GM11168 (cell line): ENCODE measurements at regions not wholly inside any gene's neighbourhood (a gene's known extent, or its start where the extent isn't known, plus 50 kb on each side); places are given as distances from the start of the nearest gene placed in this dataset.

Source experiments
- in situ Hi-C: fragments of 300-500 bp; cut with MboI; formaldehyde crosslinking; loops from one replicate; pipeline ENCODE4 v1.12.0; 2022; ENCODE audit warnings: low sequenced_read_pairs; ENCODE audit not compliant: unreplicated experiment

- in situ Hi-C loops = no loop called here
Observed at GRCh38 chr17:65446838-65447526, 114.5 kb downstream of the AXIN2 start.

GRCh38 chr17:65446043-65446442 is 115.4 kb downstream of the AXIN2 start:
- in situ Hi-C loops = no loop called here

DNA sequence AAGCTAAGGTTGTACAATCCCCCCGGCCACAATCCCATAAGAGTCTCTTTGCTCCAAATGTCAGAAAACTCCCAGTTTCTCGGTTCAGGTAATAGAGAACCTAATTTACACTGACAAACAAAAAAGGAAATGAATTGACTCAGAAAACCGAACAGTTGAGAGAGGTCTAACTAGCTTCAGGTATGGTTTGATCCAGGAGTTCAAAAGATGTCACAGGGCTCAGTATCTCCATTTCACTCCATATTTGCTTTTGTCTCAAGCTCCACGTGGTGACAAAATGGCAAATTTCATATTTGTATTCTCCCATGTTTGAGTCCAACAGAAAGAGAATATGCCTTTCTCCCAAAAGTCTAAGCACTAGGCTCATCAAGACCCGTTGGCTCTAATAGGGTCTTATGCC is 117.4 kb downstream of the AXIN2 start:
- in situ Hi-C loops = no loop called here

DNA sequence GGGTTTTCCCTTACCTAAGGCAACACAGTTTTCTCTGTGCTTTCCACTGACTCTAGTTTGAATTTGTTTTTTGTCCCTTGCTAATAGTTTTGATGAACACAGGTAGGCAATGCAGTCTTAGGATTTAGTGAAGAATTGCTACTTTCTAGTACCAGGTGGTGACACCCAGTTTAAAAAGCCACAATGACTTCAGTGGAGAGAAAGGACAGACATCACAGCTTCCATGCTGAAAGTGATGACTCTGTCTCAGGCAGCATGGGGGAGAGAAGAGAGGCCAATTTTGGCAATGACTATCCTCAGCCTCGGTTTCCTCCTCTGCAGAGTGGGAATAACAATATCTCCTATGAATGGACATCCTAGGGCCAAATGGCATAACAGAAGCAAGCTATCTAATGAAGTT is 118.8 kb downstream of the AXIN2 start:
- in situ Hi-C loops = no loop called here

DNA sequence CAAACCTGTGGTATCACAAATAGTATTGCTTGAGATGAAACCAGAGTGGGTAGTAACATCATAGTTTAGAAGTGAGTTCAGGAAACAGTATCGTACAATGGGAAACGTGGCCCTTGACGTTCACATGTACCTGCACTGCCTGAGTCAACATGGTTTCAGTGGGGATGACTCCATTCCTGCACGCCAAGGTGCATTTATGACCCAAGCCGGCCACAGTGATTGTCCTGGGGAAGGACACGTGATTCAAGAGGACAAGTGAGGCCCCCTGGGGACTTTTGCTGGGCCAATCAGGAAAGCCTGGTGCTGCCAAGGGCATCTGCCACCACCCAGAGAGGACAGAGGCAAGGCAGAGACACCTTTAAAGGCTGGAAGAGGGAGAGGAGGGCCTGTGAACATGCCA is 119.2 kb downstream of the AXIN2 start:
- in situ Hi-C loops = no loop called here

- in situ Hi-C loops = no loop called here
Observed at GRCh38 chr17:65441053-65441605, 120.3 kb downstream of the AXIN2 start.

DNA sequence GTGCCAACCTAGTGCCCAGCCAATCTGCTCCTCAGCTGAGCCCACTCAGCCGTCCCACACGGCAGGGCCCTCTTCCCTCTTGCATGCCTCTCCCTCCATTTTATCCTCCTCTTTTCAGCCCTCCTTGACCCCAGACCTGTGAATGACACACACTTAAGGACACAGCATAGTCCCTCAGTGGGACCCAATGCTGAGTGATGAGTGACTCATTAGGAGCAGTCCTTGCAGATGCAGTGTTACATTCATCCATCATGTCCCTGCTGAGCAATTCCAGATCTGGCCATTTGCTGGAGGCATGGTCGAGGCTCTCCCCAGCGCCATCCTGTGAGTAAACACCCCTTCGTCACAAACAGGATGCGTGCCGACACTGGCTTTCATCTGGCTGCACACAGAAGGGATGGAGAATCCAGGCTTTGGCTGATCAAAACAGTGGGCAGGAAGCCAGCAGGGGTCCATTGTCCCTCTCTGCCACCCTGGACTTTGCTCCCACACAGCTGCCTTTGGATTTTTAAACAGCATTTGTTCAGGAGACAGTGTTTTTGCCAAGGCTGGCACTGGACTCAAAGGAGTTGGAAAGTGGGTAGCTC is 122.6 kb downstream of the AXIN2 start:
- in situ Hi-C loops = no loop called here

GRCh38 chr17:65438173-65438572 is 123.3 kb downstream of the AXIN2 start:
- in situ Hi-C loops = no loop called here

GRCh38 chr17:65436871-65437270 is 124.6 kb downstream of the AXIN2 start:
- in situ Hi-C loops = no loop called here

DNA sequence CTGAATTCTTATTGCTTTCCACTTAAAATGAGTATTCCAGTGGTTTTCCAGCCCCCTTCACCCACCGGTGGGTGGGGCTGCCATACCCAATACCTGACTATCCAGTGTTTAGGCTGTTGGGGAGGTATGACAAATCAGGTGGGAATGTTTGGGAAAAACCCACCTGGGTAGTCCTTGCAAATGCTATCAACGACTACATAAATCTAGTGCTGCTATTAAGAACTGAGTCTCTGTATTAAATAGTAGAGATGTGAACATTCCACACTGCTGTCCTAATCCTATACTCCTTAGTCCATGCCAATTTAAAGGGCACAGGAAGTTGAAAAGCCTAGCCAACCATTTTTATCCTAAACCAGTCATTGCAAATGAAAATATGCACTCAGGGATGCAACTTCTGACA is 126.6 kb downstream of the AXIN2 start:
- in situ Hi-C loops = no loop called here

DNA sequence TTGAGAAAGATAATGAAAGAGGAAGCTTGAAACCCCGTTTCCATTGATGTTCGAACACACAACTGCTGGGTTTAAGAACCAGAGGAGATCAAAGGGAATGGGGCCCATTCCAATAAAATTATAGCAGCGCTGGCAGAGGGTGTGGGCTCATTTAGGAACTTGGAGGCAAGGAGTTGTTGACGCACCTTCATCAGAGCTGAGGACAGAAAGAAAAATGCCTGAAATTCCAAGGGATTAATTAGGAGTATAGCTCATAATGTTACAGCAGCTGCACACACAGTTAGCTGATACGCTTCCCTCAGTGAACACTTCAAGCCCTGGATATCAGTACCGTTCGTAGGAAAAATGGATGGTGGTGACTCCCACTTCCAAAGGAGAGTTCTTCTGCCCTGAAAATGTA is 127.2 kb downstream of the AXIN2 start:
- in situ Hi-C loops = no loop called here

- in situ Hi-C loops = no loop called here
Observed at GRCh38 chr17:65433592-65433991, 127.9 kb downstream of the AXIN2 start.

DNA sequence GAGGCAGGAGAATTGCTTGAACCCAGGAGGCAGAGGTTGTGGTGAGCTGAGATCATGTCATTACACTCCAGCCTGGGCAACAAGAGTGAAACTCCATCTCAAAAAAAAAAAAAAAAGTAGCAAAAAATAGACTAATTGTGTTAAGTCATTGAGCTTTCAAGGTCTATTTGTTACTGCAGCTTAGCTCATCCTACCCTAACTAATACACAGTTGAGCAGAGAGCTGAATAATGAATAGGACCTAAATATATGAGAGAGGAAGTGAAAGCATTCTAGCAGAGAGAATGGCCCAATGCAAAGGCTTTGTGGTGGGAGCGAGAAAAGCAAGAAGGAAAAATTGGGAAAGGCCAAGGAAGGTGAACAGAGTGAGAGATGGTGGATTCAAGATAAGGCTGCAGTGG is 128.3 kb downstream of the AXIN2 start:
- in situ Hi-C loops = no loop called here

DNA sequence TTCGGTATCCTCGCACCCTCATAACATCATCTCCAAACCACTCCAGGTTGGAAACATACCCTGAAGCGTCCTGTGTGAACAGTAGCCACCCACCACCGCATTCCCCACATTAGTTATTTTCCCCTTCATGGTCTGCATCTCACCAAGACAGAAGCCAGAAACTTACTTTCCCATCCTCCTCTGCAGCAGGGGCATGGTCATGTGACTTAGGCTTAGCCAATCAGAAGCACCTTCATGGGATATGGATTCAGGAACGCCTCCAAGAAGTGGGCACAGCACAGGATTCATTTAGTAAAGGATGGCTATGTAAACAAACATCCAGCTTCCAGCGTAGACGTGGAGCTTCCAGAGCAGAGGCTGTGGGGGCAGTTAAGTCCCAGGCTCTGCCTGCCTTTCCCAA is 130.3 kb downstream of the AXIN2 start:
- in situ Hi-C loops = no loop called here

- in situ Hi-C loops = no loop called here
Observed at GRCh38 chr17:65430209-65430833, 131.1 kb downstream of the AXIN2 start.

- in situ Hi-C loops = no loop called here
Observed at GRCh38 chr17:65423346-65424140, 137.9 kb downstream of the AXIN2 start.

GRCh38 chr17:65418622-65419021 is 142.8 kb downstream of the AXIN2 start:
- in situ Hi-C loops = no loop called here

DNA sequence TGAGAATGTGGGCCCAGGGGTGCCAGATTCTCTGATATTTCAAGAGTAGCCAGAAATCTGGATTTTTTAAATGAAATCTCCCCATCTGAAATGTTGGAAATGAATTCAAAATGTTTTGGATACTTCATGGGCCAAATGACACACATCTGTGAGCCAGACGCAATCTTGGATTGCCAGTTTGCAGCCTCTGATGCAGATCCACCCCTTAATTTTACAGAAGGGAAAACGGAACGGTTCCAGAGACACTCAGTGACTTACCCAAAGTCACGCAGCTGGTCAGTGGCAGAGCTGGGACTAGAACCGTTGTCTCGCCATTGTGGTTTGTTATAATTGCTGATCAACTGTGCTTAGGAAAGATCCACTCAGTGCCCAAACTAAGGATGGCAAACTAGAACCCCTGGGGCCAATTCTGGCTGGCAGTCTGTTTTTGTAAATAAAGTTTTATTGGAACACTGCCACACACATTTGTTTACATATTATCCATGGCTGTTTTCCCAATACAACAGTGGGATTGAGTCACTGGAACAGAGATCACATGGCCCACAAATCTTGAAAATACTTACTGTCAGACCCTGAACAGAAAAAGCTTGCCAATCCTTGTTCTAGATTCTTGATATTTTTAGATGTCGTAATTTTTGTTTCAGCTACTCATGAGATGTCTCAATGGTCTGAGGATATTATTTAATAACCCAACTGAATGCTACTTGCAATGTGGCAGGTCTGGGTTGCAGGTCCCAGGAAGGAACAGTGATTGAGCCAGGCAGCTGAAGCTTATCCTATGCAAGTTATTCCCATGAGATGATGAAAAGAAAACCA is 143.8 kb downstream of the AXIN2 start:
- in situ Hi-C loops = no loop called here

DNA sequence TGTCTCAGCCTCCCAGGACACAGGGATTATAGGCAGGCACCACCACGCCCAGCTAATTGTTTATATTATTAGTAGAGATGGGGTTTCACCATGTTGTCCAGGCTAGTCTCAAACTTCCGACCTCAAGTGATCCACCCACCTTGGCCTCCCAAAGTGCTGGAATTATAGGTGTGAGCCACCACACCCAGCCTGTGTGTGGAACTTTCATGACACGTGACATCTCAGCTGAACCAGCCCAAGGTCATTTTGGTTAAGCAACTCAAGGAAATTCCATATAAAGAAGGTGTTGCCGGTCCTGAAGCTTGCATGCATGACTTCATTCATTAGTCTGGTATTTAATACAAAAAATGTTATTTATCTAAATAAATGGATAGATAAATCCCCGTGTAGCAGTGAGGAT is 145.5 kb downstream of the AXIN2 start:
- in situ Hi-C loops = no loop called here

DNA sequence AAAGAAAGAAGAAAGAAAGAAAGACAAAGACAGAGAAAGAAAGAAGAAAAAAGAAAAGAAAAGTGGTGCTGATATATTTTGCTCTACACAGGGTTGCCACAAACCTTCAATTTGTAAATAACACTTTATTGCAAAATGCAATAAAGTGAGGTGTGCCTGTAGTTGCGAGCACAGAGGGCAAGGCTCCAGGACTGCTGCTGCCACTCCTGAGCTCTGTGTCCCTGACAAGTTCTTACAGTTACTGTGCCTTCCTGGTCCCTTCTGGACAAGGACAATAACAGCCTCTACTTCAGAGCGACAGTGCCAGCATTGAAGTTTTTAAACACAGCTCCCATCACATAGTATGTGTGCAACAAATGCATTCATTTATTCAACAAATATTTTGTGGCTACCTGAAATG is 148.1 kb downstream of the AXIN2 start:
- in situ Hi-C loops = no loop called here
